WTC11 (cell line): ENCODE measurements at regions not wholly inside any gene's neighbourhood (a gene's known extent, or its start where the extent isn't known, plus 50 kb on each side); places are given as distances from the start of the nearest gene placed in this dataset.
A peak's percentile ranks its signal among the peaks of the same experiment; 100 is the strongest.

ENCODE experiments used
- ATAC-seq: fragments of 200-7000 bp; cut with Tn5 transposase; 2 replicates; pipeline ENCODE4 v1.10.0; 2021; ENCODE audit warnings: mild to moderate bottlenecking, moderate library complexity
- CTCF ChIA-PET: fragments of 300-600 bp; sonication (Branson Sonifier 250); formaldehyde crosslinking; loops from one replicate; lab custom pipeline; 2021; ENCODE audit warnings: antibody characterized with exemption; lab: Charles Lee
- POLR2A ChIA-PET: fragments of 350-600 bp; sonication (Branson Sonifier 250); formaldehyde crosslinking; loops from one replicate; lab custom pipeline; 2021; ENCODE audit warnings: antibody characterized with exemption; lab: Charles Lee
- DNase-seq: peaks from one replicate; pipeline ENCODE4 v3.0.0; 2021; ENCODE audit warnings: low spot score
- H3K27ac Mint-ChIP-seq: 2 replicates; pipeline ENCODE4 v1.8.0; 2021; ENCODE audit warnings: mixed read lengths
- H3K27me3 Mint-ChIP-seq: 2 replicates; pipeline ENCODE4 v1.8.0; 2021; ENCODE audit warnings: low read depth, mild to moderate bottlenecking, moderate library complexity, mixed read lengths
- H3K36me3 Mint-ChIP-seq: 2 replicates; pipeline ENCODE4 v1.8.0; 2021; ENCODE audit warnings: mixed read lengths
- H3K4me1 Mint-ChIP-seq: 2 replicates; pipeline ENCODE4 v1.8.0; 2022; ENCODE audit warnings: mixed read lengths
- H3K4me3 Mint-ChIP-seq: 2 replicates; pipeline ENCODE4 v1.8.0; 2021; ENCODE audit warnings: mild to moderate bottlenecking, moderate library complexity, mixed read lengths
- H3K9me3 Mint-ChIP-seq: 2 replicates; pipeline ENCODE4 v1.8.0; 2021; ENCODE audit warnings: mixed read lengths
- CBFB ChIP-seq: sonication (generic); formaldehyde crosslinking; IDR thresholded peaks from 2 replicates; pipeline ENCODE4 v1.8.1; 2022; ENCODE audit warnings: mild to moderate bottlenecking, low read depth, missing genetic modification reagents
- E2F1 ChIP-seq: sonication (generic); formaldehyde crosslinking; IDR thresholded peaks from 2 replicates; pipeline ENCODE4 v1.8.0; 2022; ENCODE audit warnings: mild to moderate bottlenecking, missing genetic modification reagents
- FOXK1 ChIP-seq: sonication (generic); formaldehyde crosslinking; IDR thresholded peaks from 2 replicates; pipeline ENCODE4 v1.8.0; 2022; ENCODE audit warnings: mild to moderate bottlenecking, moderate library complexity, missing genetic modification reagents
- FOXP1 ChIP-seq: sonication (generic); formaldehyde crosslinking; IDR thresholded peaks from 2 replicates; pipeline ENCODE4 v1.8.0; 2022; ENCODE audit warnings: missing genetic modification reagents, mild to moderate bottlenecking, moderate library complexity, borderline replicate concordance
- GRHL2 ChIP-seq: fragments of 250-450 bp; sonication (Bioruptor Pico); IDR thresholded peaks from 2 replicates; pipeline ENCODE4 v1.8.0; 2022; ENCODE audit warnings: mild to moderate bottlenecking, moderate library complexity; ENCODE audit not compliant: insufficient replicate concordance, severe bottlenecking
- HMGXB4 ChIP-seq: sonication (generic); formaldehyde crosslinking; IDR thresholded peaks from 2 replicates; pipeline ENCODE4 v1.8.1; 2023; ENCODE audit warnings: mild to moderate bottlenecking, moderate library complexity, missing genetic modification reagents
- NFATC4 ChIP-seq: fragments of 250-450 bp; sonication (Bioruptor Pico); IDR thresholded peaks from 2 replicates; pipeline ENCODE4 v1.9.0; 2021; ENCODE audit warnings: mild to moderate bottlenecking
- SOX15 ChIP-seq: fragments of 250-450 bp; sonication (Bioruptor Pico); IDR thresholded peaks from 2 replicates; pipeline ENCODE4 v1.9.0; 2021; ENCODE audit warnings: mild to moderate bottlenecking
- ZNF121 ChIP-seq: sonication (generic); formaldehyde crosslinking; IDR thresholded peaks from 2 replicates; pipeline ENCODE4 v1.8.0; 2023; ENCODE audit warnings: missing genetic modification reagents
- ZNF138 ChIP-seq: sonication (generic); formaldehyde crosslinking; conservative IDR thresholded peaks from 2 replicates; pipeline ENCODE4 v1.8.1; 2022; ENCODE audit warnings: mild to moderate bottlenecking, moderate library complexity, missing genetic modification reagents
- ZNF263 ChIP-seq: sonication (generic); formaldehyde crosslinking; IDR thresholded peaks from 2 replicates; pipeline ENCODE4 v1.8.1; 2022; ENCODE audit warnings: low read depth, mild to moderate bottlenecking, moderate library complexity, missing genetic modification reagents
- ZNF423 ChIP-seq: fragments of 250-450 bp; sonication (Bioruptor Pico); IDR thresholded peaks from 2 replicates; pipeline ENCODE4 v2.1.2; 2022; ENCODE audit warnings: mild to moderate bottlenecking, moderate library complexity
- ZNF532 ChIP-seq: fragments of 250-450 bp; sonication (Bioruptor Pico); IDR thresholded peaks from 2 replicates; pipeline ENCODE4 v1.9.0; 2021; ENCODE audit warnings: mild to moderate bottlenecking, borderline replicate concordance
- TF ChIP-seq, protein P1 (sequence below): sonication (generic); formaldehyde crosslinking; IDR thresholded peaks from 2 replicates; pipeline ENCODE4 v1.8.1; 2023; ENCODE audit warnings: mild to moderate bottlenecking, missing genetic modification reagents
- TF ChIP-seq, protein P2 (sequence below): sonication (generic); formaldehyde crosslinking; IDR thresholded peaks from 2 replicates; pipeline ENCODE4 v1.8.1; 2022; ENCODE audit warnings: mild to moderate bottlenecking, moderate library complexity, missing genetic modification reagents
- TF ChIP-seq, protein P3 (sequence below): sonication (generic); formaldehyde crosslinking; IDR thresholded peaks from 2 replicates; pipeline ENCODE4 v1.8.1; 2023; ENCODE audit warnings: mild to moderate bottlenecking, missing genetic modification reagents, borderline replicate concordance
- TF ChIP-seq, protein P4 (sequence below): sonication (generic); formaldehyde crosslinking; IDR thresholded peaks from 2 replicates; pipeline ENCODE4 v1.8.0; 2023; ENCODE audit warnings: mild to moderate bottlenecking, missing genetic modification reagents

GRCh38 chr3:135352213-135352612 lies 557.2 kb downstream of the EPHB1 start:
- CTCF ChIA-PET, result no interaction called here
- Mint-ChIP-seq H3K4me1 (peaks cover 6% of the 10 kb centered on the region; the same call in 1 of the 2 replicates), H3K27me3 (no peaks in the 10 kb centered on the region; the same call in 1 of the 2 replicates), H3K4me3 (no peak overlapping the region), H3K9me3 (peaks cover 16% of the 10 kb centered on the region), H3K27ac (no peak overlapping the region), H3K36me3 (peaks cover 5% of the 10 kb centered on the region; the same call in 1 of the 2 replicates)
- TF ChIP-seq, protein P1, sequence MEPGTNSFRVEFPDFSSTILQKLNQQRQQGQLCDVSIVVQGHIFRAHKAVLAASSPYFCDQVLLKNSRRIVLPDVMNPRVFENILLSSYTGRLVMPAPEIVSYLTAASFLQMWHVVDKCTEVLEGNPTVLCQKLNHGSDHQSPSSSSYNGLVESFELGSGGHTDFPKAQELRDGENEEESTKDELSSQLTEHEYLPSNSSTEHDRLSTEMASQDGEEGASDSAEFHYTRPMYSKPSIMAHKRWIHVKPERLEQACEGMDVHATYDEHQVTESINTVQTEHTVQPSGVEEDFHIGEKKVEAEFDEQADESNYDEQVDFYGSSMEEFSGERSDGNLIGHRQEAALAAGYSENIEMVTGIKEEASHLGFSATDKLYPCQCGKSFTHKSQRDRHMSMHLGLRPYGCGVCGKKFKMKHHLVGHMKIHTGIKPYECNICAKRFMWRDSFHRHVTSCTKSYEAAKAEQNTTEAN (CRISPR knock-in tag), result no peak
- TF ChIP-seq CBFB (CRISPR knock-in tag), result no peak
- TF ChIP-seq, protein P2, sequence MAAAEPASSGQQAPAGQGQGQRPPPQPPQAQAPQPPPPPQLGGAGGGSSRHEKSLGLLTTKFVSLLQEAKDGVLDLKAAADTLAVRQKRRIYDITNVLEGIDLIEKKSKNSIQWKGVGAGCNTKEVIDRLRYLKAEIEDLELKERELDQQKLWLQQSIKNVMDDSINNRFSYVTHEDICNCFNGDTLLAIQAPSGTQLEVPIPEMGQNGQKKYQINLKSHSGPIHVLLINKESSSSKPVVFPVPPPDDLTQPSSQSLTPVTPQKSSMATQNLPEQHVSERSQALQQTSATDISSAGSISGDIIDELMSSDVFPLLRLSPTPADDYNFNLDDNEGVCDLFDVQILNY (CRISPR knock-in tag), result no peak
- no peak for TF ChIP-seq ZNF138 (CRISPR knock-in tag)
- no peak for TF ChIP-seq FOXK1 (CRISPR knock-in tag)
- TF ChIP-seq FOXP1 (CRISPR knock-in tag), result no peak
- TF ChIP-seq ZNF121, result no peak
- TF ChIP-seq ZNF532 (CRISPR knock-in tag), result no peak
- no peak for TF ChIP-seq ZNF263
- TF ChIP-seq, protein P3, sequence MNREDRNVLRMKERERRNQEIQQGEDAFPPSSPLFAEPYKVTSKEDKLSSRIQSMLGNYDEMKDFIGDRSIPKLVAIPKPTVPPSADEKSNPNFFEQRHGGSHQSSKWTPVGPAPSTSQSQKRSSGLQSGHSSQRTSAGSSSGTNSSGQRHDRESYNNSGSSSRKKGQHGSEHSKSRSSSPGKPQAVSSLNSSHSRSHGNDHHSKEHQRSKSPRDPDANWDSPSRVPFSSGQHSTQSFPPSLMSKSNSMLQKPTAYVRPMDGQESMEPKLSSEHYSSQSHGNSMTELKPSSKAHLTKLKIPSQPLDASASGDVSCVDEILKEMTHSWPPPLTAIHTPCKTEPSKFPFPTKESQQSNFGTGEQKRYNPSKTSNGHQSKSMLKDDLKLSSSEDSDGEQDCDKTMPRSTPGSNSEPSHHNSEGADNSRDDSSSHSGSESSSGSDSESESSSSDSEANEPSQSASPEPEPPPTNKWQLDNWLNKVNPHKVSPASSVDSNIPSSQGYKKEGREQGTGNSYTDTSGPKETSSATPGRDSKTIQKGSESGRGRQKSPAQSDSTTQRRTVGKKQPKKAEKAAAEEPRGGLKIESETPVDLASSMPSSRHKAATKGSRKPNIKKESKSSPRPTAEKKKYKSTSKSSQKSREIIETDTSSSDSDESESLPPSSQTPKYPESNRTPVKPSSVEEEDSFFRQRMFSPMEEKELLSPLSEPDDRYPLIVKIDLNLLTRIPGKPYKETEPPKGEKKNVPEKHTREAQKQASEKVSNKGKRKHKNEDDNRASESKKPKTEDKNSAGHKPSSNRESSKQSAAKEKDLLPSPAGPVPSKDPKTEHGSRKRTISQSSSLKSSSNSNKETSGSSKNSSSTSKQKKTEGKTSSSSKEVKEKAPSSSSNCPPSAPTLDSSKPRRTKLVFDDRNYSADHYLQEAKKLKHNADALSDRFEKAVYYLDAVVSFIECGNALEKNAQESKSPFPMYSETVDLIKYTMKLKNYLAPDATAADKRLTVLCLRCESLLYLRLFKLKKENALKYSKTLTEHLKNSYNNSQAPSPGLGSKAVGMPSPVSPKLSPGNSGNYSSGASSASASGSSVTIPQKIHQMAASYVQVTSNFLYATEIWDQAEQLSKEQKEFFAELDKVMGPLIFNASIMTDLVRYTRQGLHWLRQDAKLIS (CRISPR knock-in tag), result no peak
- POLR2A ChIA-PET, result no interaction called here
- ATAC-seq (peak; percentile 64), DNase-seq (no peak)

- Mint-ChIP-seq H3K4me3 (no peak overlapping the region), H3K27ac (no peak overlapping the region), H3K9me3 (no peaks in the 10 kb centered on the region), H3K36me3 (no peaks in the 10 kb centered on the region), H3K27me3 (no peaks in the 10 kb centered on the region), H3K4me1 (peaks cover 14% of the 10 kb centered on the region)
- ChIA-PET CTCF (no interaction called here), POLR2A (interaction anchor here (0.6 kb wide), 1 partner anchor 61 kb away, joined by 3 read pairs; no protein-coding TSS in a partner anchor)
- DNase-seq, result no peak
- ATAC-seq, result no peak
- TF ChIP-seq GRHL2 (CRISPR knock-in tag) (no peak), HMGXB4 (CRISPR knock-in tag) (no peak), ZNF423 (CRISPR knock-in tag) (no peak), FOXP1 (CRISPR knock-in tag) (no peak), E2F1 (CRISPR knock-in tag) (no peak), NFATC4 (CRISPR knock-in tag) (no peak), SOX15 (CRISPR knock-in tag) (no peak)
- TF ChIP-seq, protein P4, sequence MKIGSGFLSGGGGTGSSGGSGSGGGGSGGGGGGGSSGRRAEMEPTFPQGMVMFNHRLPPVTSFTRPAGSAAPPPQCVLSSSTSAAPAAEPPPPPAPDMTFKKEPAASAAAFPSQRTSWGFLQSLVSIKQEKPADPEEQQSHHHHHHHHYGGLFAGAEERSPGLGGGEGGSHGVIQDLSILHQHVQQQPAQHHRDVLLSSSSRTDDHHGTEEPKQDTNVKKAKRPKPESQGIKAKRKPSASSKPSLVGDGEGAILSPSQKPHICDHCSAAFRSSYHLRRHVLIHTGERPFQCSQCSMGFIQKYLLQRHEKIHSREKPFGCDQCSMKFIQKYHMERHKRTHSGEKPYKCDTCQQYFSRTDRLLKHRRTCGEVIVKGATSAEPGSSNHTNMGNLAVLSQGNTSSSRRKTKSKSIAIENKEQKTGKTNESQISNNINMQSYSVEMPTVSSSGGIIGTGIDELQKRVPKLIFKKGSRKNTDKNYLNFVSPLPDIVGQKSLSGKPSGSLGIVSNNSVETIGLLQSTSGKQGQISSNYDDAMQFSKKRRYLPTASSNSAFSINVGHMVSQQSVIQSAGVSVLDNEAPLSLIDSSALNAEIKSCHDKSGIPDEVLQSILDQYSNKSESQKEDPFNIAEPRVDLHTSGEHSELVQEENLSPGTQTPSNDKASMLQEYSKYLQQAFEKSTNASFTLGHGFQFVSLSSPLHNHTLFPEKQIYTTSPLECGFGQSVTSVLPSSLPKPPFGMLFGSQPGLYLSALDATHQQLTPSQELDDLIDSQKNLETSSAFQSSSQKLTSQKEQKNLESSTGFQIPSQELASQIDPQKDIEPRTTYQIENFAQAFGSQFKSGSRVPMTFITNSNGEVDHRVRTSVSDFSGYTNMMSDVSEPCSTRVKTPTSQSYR (CRISPR knock-in tag), result no peak
- TF ChIP-seq, protein P1 (CRISPR knock-in tag), result no peak
Measured at GRCh38 chr3:135362889-135363288, 567.8 kb downstream of the EPHB1 start.
